D721Med (cell line): ENCODE measurements at regions not wholly inside any gene's neighbourhood (a gene's known extent, or its start where the extent isn't known, plus 50 kb on each side); places are given as distances from the start of the nearest gene placed in this dataset.

Source experiments
- DNase-seq: peaks from one replicate; pipeline ENCODE4 v3.0.0; 2011; ENCODE audit warnings: low spot score; ENCODE audit not compliant: insufficient read length
- FAIRE-seq: peaks from 2 replicates; lab custom pipeline; 2011; peaks lifted over from hg19 to GRCh38; lab: Jason Lieb, UNC
- TF ChIP-seq, protein P1 (sequence below): IDR thresholded peaks from 2 replicates; pipeline ENCODE4 v1.5.1; 2012; ENCODE audit warnings: mild to moderate bottlenecking, control low read depth; ENCODE audit not compliant: insufficient read depth; ENCODE audit errors: missing control alignments

DNA sequence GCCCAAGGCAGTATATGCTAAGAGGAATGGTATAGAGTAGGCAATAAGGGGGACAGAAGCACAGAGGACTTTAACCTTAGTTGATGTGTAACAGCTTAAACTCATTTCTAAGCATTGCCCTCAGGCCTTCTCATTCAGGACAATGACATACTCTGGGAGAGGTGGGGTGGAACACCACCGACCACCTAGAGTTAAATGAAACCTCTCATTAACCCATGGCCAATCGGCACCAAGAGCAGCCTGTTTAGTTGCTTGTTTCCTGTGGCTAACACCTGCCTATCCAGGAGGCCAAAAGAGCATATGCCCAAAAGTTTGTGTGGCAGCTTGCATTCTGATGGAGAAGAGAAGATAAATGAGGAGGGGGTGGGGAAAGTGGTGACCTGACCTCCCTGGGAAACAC is 50.0 kb downstream of the PABIR2 start:
- TF ChIP-seq, protein P1, sequence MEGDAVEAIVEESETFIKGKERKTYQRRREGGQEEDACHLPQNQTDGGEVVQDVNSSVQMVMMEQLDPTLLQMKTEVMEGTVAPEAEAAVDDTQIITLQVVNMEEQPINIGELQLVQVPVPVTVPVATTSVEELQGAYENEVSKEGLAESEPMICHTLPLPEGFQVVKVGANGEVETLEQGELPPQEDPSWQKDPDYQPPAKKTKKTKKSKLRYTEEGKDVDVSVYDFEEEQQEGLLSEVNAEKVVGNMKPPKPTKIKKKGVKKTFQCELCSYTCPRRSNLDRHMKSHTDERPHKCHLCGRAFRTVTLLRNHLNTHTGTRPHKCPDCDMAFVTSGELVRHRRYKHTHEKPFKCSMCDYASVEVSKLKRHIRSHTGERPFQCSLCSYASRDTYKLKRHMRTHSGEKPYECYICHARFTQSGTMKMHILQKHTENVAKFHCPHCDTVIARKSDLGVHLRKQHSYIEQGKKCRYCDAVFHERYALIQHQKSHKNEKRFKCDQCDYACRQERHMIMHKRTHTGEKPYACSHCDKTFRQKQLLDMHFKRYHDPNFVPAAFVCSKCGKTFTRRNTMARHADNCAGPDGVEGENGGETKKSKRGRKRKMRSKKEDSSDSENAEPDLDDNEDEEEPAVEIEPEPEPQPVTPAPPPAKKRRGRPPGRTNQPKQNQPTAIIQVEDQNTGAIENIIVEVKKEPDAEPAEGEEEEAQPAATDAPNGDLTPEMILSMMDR: no peak
- DNase-seq (no peak), FAIRE-seq (no peak)

DNA sequence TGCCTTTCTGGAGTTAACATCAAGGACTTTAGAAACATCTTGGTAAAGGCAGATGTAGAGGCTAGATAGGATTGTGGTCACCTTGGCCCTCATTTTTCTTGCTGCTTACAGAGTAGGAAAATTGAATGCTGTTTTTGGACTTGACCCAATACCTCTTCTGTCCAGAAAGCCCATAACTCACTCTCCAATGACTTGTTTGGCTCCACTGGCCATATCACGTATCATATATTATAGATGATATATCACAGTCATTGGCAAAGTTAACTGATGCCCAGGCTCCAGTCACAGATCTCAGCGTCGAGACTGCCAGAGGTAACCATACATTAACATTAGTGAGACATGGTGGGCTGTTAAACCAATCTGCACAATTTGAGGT is 50.6 kb downstream of the PABIR2 start:
- DNase-seq (no peak), FAIRE-seq (no peak)
- TF ChIP-seq, protein P1: no peak

DNA sequence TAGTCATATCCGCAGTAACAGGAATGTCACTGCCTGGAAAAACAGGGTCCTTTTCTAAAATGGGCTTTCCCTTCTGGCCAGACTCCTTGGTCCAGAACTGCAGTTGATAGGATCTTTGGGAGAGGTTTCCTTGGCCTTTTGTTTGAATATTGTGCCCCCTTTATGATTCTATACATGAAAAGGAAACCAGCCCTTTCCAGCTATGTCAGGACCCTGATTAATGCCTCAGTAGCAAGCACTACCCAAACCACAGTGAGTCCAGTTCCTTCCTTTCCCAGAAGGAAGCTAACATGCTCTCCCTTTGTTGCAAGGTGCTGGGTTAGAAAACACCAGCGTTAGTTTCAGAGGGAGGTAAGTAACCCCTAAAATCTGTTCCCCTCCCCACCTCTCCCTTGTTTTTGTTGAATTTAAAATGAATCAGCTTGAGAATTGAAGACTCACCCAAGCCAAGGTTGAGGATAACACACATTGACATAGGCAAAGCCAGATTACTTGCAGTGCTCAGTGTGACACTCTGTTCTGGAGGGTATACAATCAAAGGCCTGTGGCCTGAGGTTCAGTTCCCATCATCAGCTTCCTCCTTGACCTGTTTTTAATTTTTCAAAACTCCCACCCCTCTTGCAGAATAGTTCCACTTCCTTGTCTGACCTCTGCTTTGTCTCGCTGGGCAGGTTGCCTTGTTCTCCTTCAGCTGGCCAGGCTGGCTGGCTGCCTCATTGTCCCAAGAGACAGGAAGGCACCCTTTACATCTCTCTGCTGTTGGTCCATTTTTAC is 51.2 kb downstream of the PABIR2 start:
- TF ChIP-seq, protein P1: no peak
- FAIRE-seq (no peak), DNase-seq (no peak)

DNA sequence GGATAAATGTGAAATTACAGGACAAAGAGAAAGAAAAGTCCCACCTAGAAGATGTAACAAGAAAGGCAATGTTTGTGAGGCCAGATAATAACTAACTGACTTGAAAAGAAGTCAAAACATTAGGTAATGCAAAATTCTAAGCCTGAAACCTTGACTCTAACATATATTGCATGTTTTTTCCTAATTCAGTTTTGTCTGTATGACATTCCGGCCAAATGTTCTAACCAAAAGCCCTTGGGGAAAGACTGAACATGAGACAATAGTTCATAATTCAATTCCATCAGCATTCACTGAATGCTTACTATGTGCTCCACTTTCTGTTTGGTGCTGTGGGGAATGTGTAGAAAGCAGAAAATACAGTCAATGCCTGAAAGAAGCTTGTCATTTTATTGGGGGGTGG is 53.9 kb downstream of the PABIR2 start:
- TF ChIP-seq, protein P1: no peak
- FAIRE-seq: no peak
- DNase-seq: no peak

DNA sequence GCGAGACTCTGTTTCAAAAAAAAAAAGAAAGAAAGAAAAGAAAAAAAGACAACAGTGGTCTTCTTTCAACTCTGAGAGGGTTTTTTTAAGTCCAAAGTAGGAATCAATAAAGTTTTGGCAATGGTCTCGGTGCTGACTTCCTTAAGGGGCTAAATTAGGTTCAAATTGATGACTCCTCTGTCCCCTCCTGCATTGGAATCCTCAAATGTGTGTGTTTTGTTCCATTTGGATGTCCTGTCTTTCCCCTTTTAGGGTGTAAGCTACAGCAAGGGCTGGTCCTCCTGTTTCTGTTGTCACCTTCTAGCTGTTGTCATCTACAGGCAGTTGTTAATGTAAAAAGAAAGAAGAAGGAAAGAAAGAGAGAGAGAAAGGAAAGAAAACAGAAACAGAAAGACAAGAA is 54.4 kb downstream of the PABIR2 start:
- TF ChIP-seq, protein P1: no peak
- FAIRE-seq (no peak), DNase-seq (no peak)

DNA sequence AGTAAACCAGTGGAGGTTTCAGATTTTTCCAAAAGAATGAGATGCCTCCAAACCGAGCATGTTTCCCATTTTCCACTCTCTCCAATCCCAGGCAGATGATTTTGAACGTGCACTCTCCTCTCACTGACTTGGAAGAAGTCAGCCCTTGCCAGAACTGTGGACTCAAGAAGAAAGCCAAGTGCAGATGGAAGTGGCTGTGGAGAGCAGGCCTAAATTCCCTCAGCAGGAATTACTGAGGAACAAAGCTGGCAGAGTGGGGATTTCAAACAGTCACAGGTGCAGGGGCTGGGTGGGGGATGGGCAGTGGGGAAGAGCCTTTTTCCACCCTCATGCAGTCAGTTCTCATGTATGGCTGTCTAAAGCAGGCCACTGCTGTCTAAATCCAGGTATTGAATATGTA is 55.3 kb downstream of the PABIR2 start:
- TF ChIP-seq, protein P1: no peak
- DNase-seq: no peak
- FAIRE-seq: no peak

DNA sequence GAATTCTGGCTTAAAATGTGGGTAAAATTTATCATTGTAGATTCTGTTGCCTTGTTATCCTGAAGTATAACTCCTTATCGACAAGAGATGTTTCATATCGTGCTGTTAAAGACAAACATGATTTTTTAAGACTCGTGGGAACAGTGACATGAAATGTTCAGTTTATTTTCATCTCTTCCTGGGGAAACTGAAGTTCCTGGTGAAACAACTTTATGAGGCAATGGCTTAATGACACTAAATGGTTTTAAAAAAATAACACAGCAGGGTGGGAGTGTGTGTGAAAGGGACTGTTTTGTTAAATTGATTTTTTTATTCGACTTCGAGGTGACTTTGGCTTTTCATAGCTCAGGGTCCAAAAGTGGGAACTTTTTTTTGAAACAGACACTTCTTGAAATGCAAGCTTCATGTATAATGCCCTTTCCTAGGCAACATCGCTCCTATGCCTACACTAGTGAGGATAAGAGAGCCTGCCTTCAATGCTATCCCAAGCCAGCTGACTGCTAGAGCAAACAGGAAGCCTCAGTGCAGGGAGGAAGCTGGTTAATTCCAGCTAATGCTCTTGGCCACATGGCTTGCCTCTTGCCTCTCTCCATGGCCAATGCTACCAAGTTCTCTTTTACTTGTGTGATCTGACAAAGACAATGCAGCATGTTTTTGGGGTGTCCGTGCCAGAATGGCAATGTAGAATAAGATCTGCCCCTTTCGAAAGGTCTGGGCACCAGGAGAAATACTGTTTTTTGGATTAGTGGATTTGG is 57.8 kb downstream of the PABIR2 start:
- TF ChIP-seq, protein P1: no peak
- FAIRE-seq (no peak), DNase-seq (no peak)
